Femur (tissue), 1 donor: ENCODE measurements at regions not wholly inside any gene's neighbourhood (a gene's known extent, or its start where the extent isn't known, plus 50 kb on each side); places are given as distances from the start of the nearest gene placed in this dataset.
"Not testable (repeated sequence)": the region's sequence is repeated elsewhere in the genome, so short reads cannot be mapped to it uniquely, and the experiment has no call there.

Experiments
- DNase-seq: peaks from one replicate; pipeline ENCODE4 v3.0.0-alpha.2; 2017

- DNase-seq: no peak
These were observed 75.2 kb upstream of the RASSF8 start for GRCh38 chr12:25883026-25883916.

GRCh38 chr12:25884024-25884919 is 74.2 kb upstream of the RASSF8 start:
- DNase-seq: no peak

- no peak for DNase-seq
These were observed 73.6 kb upstream of the RASSF8 start for GRCh38 chr12:25884920-25885234.

- no peak for DNase-seq
These were observed 72.1 kb upstream of the RASSF8 start for GRCh38 chr12:25886396-25886795.

GRCh38 chr12:25887367-25887766 is 71.1 kb upstream of the RASSF8 start:
- DNase-seq: no peak

- DNase-seq: no peak
These were observed 69.3 kb upstream of the RASSF8 start for GRCh38 chr12:25889185-25889584.

GRCh38 chr12:25891095-25891494 is 67.4 kb upstream of the RASSF8 start:
- not testable (repeated sequence) for DNase-seq

GRCh38 chr12:25894759-25895158 is 63.7 kb upstream of the RASSF8 start:
- no peak for DNase-seq

GRCh38 chr12:25896981-25897380 is 61.5 kb upstream of the RASSF8 start:
- DNase-seq: no peak

GRCh38 chr12:25903603-25904245 is 54.8 kb upstream of the RASSF8 start:
- DNase-seq: no peak

GRCh38 chr12:25904442-25904841 is 54.0 kb upstream of the RASSF8 start:
- no peak for DNase-seq

GRCh38 chr12:25906651-25907340 is 51.7 kb upstream of the RASSF8 start:
- DNase-seq: no peak
